Thyroid gland (tissue), 4 donors: ENCODE measurements at regions not wholly inside any gene's neighbourhood (a gene's known extent, or its start where the extent isn't known, plus 50 kb on each side); places are given as distances from the start of the nearest gene placed in this dataset.

Experiments
- DNase-seq, 2 donors: peaks; one replicate each; pipeline ENCODE4 v3.0.0-alpha.2; 2019
- H3K27ac ChIP-seq, 3 donors: fragments of 200-600 bp; sonication (generic); 1 replicate in 2 of 3; 2 replicates in 1 of 3; pipeline ENCODE4 v1.5.1; 2016 to 2019; ENCODE audit warnings: mild to moderate bottlenecking in 1 of 3, moderate library complexity in 1 of 3
- H3K27me3 ChIP-seq: fragments of 200-600 bp; sonication (generic); one replicate; pipeline ENCODE4 v1.5.1; 2019
- H3K36me3 ChIP-seq, 2 donors: fragments of 200-600 bp; sonication (generic); one replicate each; pipeline ENCODE4 v1.5.1; 2016 to 2019
- H3K4me1 ChIP-seq, 2 donors: fragments of 200-600 bp; sonication (generic); one replicate each; pipeline ENCODE4 v1.5.1; 2017 to 2019
- H3K4me3 ChIP-seq, 3 donors: fragments of 200-600 bp; sonication (generic); replicated peaks in 1 of 3; 1 replicate in 2 of 3; 2 replicates in 1 of 3; pipeline ENCODE4 v1.5.1; 2016; ENCODE audit warnings: mild to moderate bottlenecking in 1 of 3
- H3K9me3 ChIP-seq: fragments of 200-600 bp; sonication (generic); one replicate; pipeline ENCODE4 v1.5.1; 2017
- POLR2A ChIP-seq, 2 donors: fragments of 450-650 bp; IDR thresholded peaks; one replicate each; pipeline ENCODE4 v1.6.1; 2017; ENCODE audit warnings: antibody characterized with exemption in 2 of 2, mild to moderate bottlenecking in 2 of 2, moderate library complexity in 1 of 2
- WGBS, 2 donors: methylation state at CpG; one replicate each; pipeline ENCODE4 v1.1.5; 2017; 5-methylcytosine and 5-hydroxymethylcytosine counted together
- intact Hi-C: fragments of 100-400 bp; cut with DNase I; formaldehyde crosslinking; loops from one replicate; pipeline ENCODE4 v1.15.1; 2023
- TF ChIP-seq, protein P1 (sequence below), 6 experiments: fragments of 200-600 bp in 3 of 6; fragments of 450-650 bp in 3 of 6; sonication (generic) in 3 of 6; IDR thresholded peaks; one replicate each; pipeline ENCODE4 v1.5.1; 2016 to 2019; ENCODE audit warnings: antibody characterized with exemption in 6 of 6, mild to moderate bottlenecking in 2 of 6, inconsistent platforms in 1 of 6, moderate library complexity in 1 of 6

DNA sequence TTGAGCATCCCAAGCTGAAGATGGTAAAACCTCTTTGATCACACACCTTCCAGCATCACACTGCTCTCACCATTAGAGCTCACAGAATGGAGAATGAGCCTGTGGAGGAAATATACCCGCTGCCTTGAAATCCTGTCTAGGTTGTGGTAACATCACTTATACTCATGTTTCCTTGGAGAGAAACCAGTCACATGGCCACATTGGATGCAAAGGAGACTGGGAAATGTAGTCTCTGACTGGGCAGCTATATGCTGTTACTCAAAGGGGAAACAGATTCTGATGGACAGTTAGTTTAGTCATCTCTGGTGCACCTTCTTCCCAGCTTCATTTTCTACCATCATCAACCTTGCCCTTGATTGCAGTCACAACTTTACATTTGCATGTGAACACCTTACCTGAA is 286.3 kb downstream of the ANKRD50 start:
- Histone ChIP-seq H3K27ac (no peak overlapping the region), H3K36me3 (no peaks in the 10 kb centered on the region), H3K4me1 (no peaks in the 10 kb centered on the region), H3K4me3 (no peak overlapping the region), H3K9me3 (no peaks in the 10 kb centered on the region), H3K27me3 (no peaks in the 10 kb centered on the region)
- TF ChIP-seq, protein P1, sequence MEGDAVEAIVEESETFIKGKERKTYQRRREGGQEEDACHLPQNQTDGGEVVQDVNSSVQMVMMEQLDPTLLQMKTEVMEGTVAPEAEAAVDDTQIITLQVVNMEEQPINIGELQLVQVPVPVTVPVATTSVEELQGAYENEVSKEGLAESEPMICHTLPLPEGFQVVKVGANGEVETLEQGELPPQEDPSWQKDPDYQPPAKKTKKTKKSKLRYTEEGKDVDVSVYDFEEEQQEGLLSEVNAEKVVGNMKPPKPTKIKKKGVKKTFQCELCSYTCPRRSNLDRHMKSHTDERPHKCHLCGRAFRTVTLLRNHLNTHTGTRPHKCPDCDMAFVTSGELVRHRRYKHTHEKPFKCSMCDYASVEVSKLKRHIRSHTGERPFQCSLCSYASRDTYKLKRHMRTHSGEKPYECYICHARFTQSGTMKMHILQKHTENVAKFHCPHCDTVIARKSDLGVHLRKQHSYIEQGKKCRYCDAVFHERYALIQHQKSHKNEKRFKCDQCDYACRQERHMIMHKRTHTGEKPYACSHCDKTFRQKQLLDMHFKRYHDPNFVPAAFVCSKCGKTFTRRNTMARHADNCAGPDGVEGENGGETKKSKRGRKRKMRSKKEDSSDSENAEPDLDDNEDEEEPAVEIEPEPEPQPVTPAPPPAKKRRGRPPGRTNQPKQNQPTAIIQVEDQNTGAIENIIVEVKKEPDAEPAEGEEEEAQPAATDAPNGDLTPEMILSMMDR (IDR thresholded peaks at IDR 0.05), result no peak
- no peak for TF ChIP-seq POLR2A (IDR thresholded peaks at IDR 0.05)
- WGBS, 2 donors, result 0% methylated on average over 1 of the region's 1 CpG
- DNase-seq, result no peak
- intact Hi-C loops, result no loop called here

DNA sequence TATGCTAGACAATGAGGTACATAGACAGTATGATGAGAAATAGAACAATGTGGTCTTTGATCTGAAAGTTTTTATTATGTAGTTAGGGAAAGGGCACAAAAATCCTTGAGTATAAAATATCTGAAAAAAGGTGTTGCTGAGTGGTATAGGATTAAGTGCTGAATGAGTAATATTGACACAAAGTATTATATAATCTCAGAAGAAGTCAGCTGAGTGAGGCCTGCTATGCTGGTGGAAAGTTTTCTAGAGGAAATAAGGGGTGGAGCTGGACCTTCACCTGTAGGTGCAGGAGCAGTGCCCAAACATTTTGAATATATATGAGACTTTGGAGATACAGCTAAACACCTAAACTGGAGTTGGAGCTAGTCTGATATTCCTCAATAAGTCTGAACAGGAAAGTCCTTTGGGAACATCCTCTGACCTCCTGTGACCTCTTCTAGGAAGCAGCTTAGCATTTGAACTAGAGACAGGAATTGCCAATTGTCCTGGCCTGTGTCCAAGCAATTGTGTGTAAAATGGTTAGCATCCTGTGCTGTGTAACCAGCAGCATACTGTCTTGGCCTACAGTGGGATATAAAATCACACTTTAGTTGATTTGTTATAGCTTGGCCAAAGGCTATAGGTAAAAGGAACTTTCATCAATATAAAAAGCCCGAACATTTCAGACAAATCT is 285.3 kb downstream of the ANKRD50 start:
- no peaks in the 10 kb centered on the region for H3K4me1 ChIP-seq
- intact Hi-C loops, result no loop called here
- TF ChIP-seq, protein P1 (IDR thresholded peaks at IDR 0.05), result no peak
- TF ChIP-seq POLR2A (IDR thresholded peaks at IDR 0.05), result no peak
- H3K27ac ChIP-seq, result no peak overlapping the region
- H3K36me3 ChIP-seq, result no peaks in the 10 kb centered on the region
- no peak overlapping the region for H3K4me3 ChIP-seq
- no peaks in the 10 kb centered on the region for H3K9me3 ChIP-seq
- DNase-seq, result peak; percentile 12 to 13
- no peaks in the 10 kb centered on the region for H3K27me3 ChIP-seq
- WGBS, 2 donors, result 71 to 81% methylated on average over 1 of the region's 1 CpG

DNA sequence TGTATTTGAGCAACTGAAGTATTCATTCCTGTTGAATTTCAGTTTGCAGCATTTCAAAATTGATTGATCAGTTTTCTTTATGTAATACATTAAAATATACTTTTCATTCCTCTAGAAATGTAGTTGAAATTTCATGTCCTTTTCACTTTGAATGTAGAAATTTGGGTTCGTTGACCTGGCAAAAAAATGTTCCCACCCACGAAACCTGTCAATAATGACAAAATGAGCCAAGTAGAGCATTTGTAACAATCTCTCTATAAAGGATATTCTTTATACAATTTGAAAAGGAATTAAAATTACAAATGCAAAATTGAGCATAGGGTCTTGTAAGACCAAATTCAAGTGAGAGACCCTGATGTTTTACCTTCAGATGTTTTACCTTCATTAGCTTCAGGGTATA is 283.9 kb downstream of the ANKRD50 start:
- 91% methylated on average over 2 of the region's 2 CpGs for WGBS, 2 donors
- no peak overlapping the region for H3K4me3 ChIP-seq
- no peak overlapping the region for H3K27ac ChIP-seq
- intact Hi-C loops, result no loop called here
- H3K36me3 ChIP-seq, result no peaks in the 10 kb centered on the region
- H3K27me3 ChIP-seq, result no peaks in the 10 kb centered on the region
- H3K4me1 ChIP-seq, result no peaks in the 10 kb centered on the region
- H3K9me3 ChIP-seq, result no peaks in the 10 kb centered on the region
- no peak for DNase-seq
- TF ChIP-seq, protein P1 (IDR thresholded peaks at IDR 0.05), result no peak
- TF ChIP-seq POLR2A (IDR thresholded peaks at IDR 0.05), result no peak

DNA sequence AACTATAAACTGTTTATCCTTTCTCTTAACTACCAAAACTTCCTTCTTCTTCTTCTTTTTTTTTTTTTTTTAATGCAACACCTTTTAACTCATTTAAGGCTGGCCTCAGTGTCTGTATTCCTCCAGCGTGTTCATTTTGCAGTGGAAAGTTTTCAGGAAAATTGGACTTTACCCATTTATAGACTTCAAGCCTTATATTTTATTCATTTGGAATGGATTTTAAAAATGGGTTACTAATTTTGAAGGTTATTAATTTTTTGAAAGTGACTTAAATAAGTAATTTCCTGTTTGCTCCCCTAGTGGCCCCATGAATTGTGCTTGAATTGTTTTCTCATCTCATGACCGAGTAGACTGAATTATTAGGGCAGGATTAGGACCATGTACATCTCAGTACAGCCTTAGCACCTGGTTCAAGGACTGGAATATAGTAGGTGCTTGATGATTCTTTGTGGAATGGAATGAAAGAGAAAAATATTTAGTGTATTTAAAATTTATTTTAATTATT is 282.7 kb downstream of the ANKRD50 start:
- H3K27me3 ChIP-seq, result no peaks in the 10 kb centered on the region
- H3K36me3 ChIP-seq, result no peaks in the 10 kb centered on the region
- no peak for DNase-seq
- intact Hi-C loops, result no loop called here
- H3K4me1 ChIP-seq, result no peaks in the 10 kb centered on the region
- H3K4me3 ChIP-seq, result no peak overlapping the region
- H3K9me3 ChIP-seq, result no peaks in the 10 kb centered on the region
- 76% methylated on average over 2 of the region's 2 CpGs for WGBS, 2 donors
- no peak overlapping the region for H3K27ac ChIP-seq
- TF ChIP-seq, protein P1 (IDR thresholded peaks at IDR 0.05), result no peak
- no peak for TF ChIP-seq POLR2A (IDR thresholded peaks at IDR 0.05)

DNA sequence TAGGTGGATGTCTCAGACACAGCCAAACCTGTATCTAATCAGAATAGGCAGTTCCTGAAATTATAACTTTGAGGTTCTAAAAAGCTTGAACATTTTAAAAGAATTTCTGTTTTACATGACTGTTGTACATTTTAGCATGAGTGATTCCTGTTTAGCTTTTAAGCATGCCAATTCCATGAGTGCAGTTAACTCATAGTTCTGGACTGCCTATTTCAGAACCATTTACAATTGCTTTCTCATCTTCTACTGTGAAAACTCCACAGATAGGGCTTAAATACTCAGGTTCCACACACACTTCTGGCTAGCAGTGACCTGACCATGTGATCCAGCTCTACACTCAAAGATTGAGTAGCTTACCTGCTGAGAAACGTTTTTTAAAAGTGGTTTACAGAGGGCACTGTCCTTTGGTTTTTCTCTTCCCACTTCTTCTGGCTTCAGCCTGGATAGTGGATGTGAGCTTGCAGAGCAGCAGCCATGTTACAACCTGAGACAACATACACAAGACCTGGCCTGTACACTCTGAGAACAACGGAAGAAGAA is 280.8 kb downstream of the ANKRD50 start:
- TF ChIP-seq POLR2A (IDR thresholded peaks at IDR 0.05), result no peak
- TF ChIP-seq, protein P1 (IDR thresholded peaks at IDR 0.05), result no peak
- Histone ChIP-seq H3K4me1 (no peaks in the 10 kb centered on the region), H3K27ac (no peak overlapping the region), H3K9me3 (no peaks in the 10 kb centered on the region), H3K4me3 (no peak overlapping the region), H3K36me3 (no peaks in the 10 kb centered on the region), H3K27me3 (no peaks in the 10 kb centered on the region)
- intact Hi-C loops, result no loop called here
- 60% methylated on average over 2 of the region's 2 CpGs for WGBS, 2 donors
- DNase-seq, result no peak
